Endothelial cell of umbilical vein (primary cell): ENCODE measurements at regions not wholly inside any gene's neighbourhood (a gene's known extent, or its start where the extent isn't known, plus 50 kb on each side); places are given as distances from the start of the nearest gene placed in this dataset.

ENCODE experiments used
- BruUV-seq: library from RNA; stranded (reverse); fragments of 400-500 nt; replicated peaks from 2 replicates; lab custom pipeline; 2021; lab: Mats Ljungman, UMichigan
- CTCF ChIA-PET: fragments of 300-600, 350-600 bp; sonication (Branson Sonifier 250); formaldehyde crosslinking; loops from one replicate; lab custom pipeline; 2021; ENCODE audit warnings: antibody characterized with exemption, inconsistent platforms; lab: Charles Lee
- POLR2A ChIA-PET: fragments of 300-600, 350-600 bp; sonication (Branson Sonifier 250); formaldehyde crosslinking; loops from one replicate; lab custom pipeline; 2021; ENCODE audit warnings: antibody characterized with exemption, inconsistent platforms; lab: Charles Lee
- DNase-seq: peaks from one replicate; pipeline ENCODE4 v3.0.0-alpha.2; 2011; ENCODE audit warnings: low read depth, low spot score
- FAIRE-seq: peaks from 2 replicates; lab custom pipeline; 2011; peaks lifted over from hg19 to GRCh38; lab: Jason Lieb, UNC
- H2AFZ ChIP-seq: 2 replicates; pipeline ENCODE4 v1.6.0; 2012; ENCODE audit warnings: low read depth, low read length, control low read depth, inconsistent platforms
- H3K27ac ChIP-seq: 2 replicates; pipeline ENCODE4 v1.5.1; 2011; ENCODE audit warnings: low read depth, mild to moderate bottlenecking, control low read depth, low read length, moderate library complexity; ENCODE audit not compliant: insufficient read depth
- H3K27me3 ChIP-seq, 2 experiments: 2 replicates each; pipeline versions ENCODE4 v1.6.0 to v1.6.1; 2011; ENCODE audit warnings: low read length in 2 of 2, mixed read lengths in 1 of 2; ENCODE audit not compliant: control insufficient read depth in 2 of 2, insufficient read depth in 2 of 2
- H3K36me3 ChIP-seq, 2 experiments: 2 replicates in 1 of 2; 3 replicates in 1 of 2; pipeline ENCODE4 v1.5.1; 2011; ENCODE audit warnings: low read length in 2 of 2, mild to moderate bottlenecking in 1 of 2, moderate library complexity in 1 of 2; ENCODE audit not compliant: control insufficient read depth in 2 of 2, insufficient read depth in 2 of 2; ENCODE audit errors: extremely low read depth in 1 of 2
- H3K4me1 ChIP-seq: 3 replicates; pipeline ENCODE4 v1.5.1; 2011; ENCODE audit warnings: mild to moderate bottlenecking, low read length; ENCODE audit not compliant: control insufficient read depth, insufficient read depth; ENCODE audit errors: extremely low read depth
- H3K4me2 ChIP-seq: 2 replicates; pipeline ENCODE4 v1.6.1; 2011; ENCODE audit warnings: low read length, control low read depth, mixed read lengths; ENCODE audit not compliant: insufficient read depth
- H3K4me3 ChIP-seq, 3 experiments: fragments of 200-600 bp in 1 of 3; sonication (generic), shearing (Covaris generic) in 1 of 3; replicated peaks in 1 of 3; 2 replicates each; pipeline ENCODE4 v1.5.1; 2011 to 2016; ENCODE audit warnings: control low read depth in 3 of 3, low read length in 3 of 3, mild to moderate bottlenecking in 2 of 3, inconsistent platforms in 1 of 3, low read depth in 1 of 3, moderate library complexity in 1 of 3; ENCODE audit not compliant: insufficient read depth in 1 of 3
- H3K79me2 ChIP-seq: 2 replicates; pipeline ENCODE4 v1.6.0; 2012; ENCODE audit warnings: low read length, inconsistent platforms; ENCODE audit not compliant: control insufficient read depth, insufficient read depth
- H3K9ac ChIP-seq: replicated peaks from 2 replicates; pipeline ENCODE3; 2011; ENCODE audit warnings: low read length, control low read depth; ENCODE audit not compliant: insufficient read depth; ENCODE audit errors: extremely low read depth
- H3K9me1 ChIP-seq: replicated peaks from 3 replicates; pipeline ENCODE4 v1.6.0; 2011; ENCODE audit warnings: mild to moderate bottlenecking, low read length; ENCODE audit not compliant: control insufficient read depth, insufficient read depth; ENCODE audit errors: extremely low read depth
- H3K9me3 ChIP-seq: replicated peaks from 2 replicates; pipeline ENCODE4 v1.5.1; 2012; ENCODE audit warnings: low read length, inconsistent platforms; ENCODE audit not compliant: control insufficient read depth, insufficient read depth
- H4K20me1 ChIP-seq: replicated peaks from 2 replicates; pipeline ENCODE3; 2011; ENCODE audit warnings: mild to moderate bottlenecking, low read length; ENCODE audit not compliant: control insufficient read depth, insufficient read depth; ENCODE audit errors: extremely low read depth
- CTCF ChIP-seq, 2 donors: IDR thresholded peaks; 1 replicate in 1 of 2; 2 replicates in 1 of 2; pipeline ENCODE4 v1.5.1; 2011; ENCODE audit warnings: low read length in 2 of 2, mild to moderate bottlenecking in 2 of 2, moderate library complexity in 2 of 2, control low read depth in 1 of 2, inconsistent platforms in 1 of 2, low read depth in 1 of 2; ENCODE audit not compliant: insufficient read depth in 1 of 2; ENCODE audit errors: extremely low read depth in 1 of 2
- EZH2 ChIP-seq: IDR thresholded peaks from 2 replicates; pipeline ENCODE4 v1.6.1; 2012; ENCODE audit warnings: borderline replicate concordance, low read depth, mild to moderate bottlenecking, moderate library complexity, low read length, inconsistent platforms; ENCODE audit not compliant: severe bottlenecking
- FOS ChIP-seq: IDR thresholded peaks from 2 replicates; pipeline ENCODE4 v1.6.1; 2011; ENCODE audit warnings: mild to moderate bottlenecking, low read length, moderate library complexity, borderline replicate concordance; ENCODE audit not compliant: insufficient read depth
- GATA2 ChIP-seq: IDR thresholded peaks from 2 replicates; pipeline ENCODE4 v1.7.0; 2011; ENCODE audit warnings: low read depth, mild to moderate bottlenecking, moderate library complexity, mixed read lengths, low read length; ENCODE audit not compliant: insufficient read length, insufficient read depth
- JUN ChIP-seq: IDR thresholded peaks from 2 replicates; pipeline ENCODE4 v1.6.1; 2011; ENCODE audit warnings: borderline replicate concordance, low read depth; ENCODE audit not compliant: insufficient read length, insufficient read depth
- MAX ChIP-seq: IDR thresholded peaks from 2 replicates; pipeline ENCODE4 v1.6.1; 2011; ENCODE audit not compliant: insufficient read depth, insufficient read length
- MYC ChIP-seq: IDR thresholded peaks from one replicate; pipeline ENCODE4 v1.6.1; 2011; ENCODE audit warnings: mild to moderate bottlenecking, low read depth, low read length
- POLR2A ChIP-seq: IDR thresholded peaks from 2 replicates; pipeline ENCODE4 v1.6.1; 2012; ENCODE audit warnings: low read depth, mild to moderate bottlenecking, control low read depth, low read length
- POLR2AphosphoS5 ChIP-seq: IDR thresholded peaks from 2 replicates; pipeline ENCODE4 v1.6.1; 2012; ENCODE audit warnings: low read depth, mild to moderate bottlenecking, control low read depth, low read length, moderate library complexity; ENCODE audit not compliant: insufficient read depth
- dilution Hi-C: fragments of 300-500 bp; cut with MboI; formaldehyde crosslinking; loops from one replicate; pipeline ENCODE4 v1.15.0; 2019; ENCODE audit warnings: low sequenced_read_pairs; ENCODE audit not compliant: extremely low pct_ligation_motif_present
- intact Hi-C: fragments of 100-400 bp; cut with micrococcal nuclease; formaldehyde crosslinking; loops from one replicate; pipeline ENCODE4 v1.10.0; 2022

- DNase-seq = no peak
- TF ChIP-seq JUN (no peak), POLR2AphosphoS5 (no peak), FOS (no peak), MYC (no peak), MAX (no peak), CTCF (IDR thresholded peaks at IDR 0.05; ENCODE audit: extremely low read depth in 1 of 2, insufficient read depth in 1 of 2, low read depth in 1 of 2, low read length in 2 of 2) (no peak), POLR2A (no peak)
- H2AFZ ChIP-seq = no peak overlapping the region
- no peak overlapping the region for H3K4me3 ChIP-seq
- H3K9ac ChIP-seq = no peak overlapping the region
- no peaks in the 10 kb centered on the region for H3K79me2 ChIP-seq
- no TSS peak for BruUV-seq
- H3K9me3 ChIP-seq = peaks cover 6% of the 10 kb centered on the region
- intact Hi-C loops (no loop called here), dilution Hi-C loops (no loop called here)
- no peaks in the 10 kb centered on the region for H3K27me3 ChIP-seq
- no peaks in the 10 kb centered on the region for H3K4me1 ChIP-seq
- H3K9me1 ChIP-seq = no peaks in the 10 kb centered on the region
- CTCF ChIA-PET = no interaction called here
- FAIRE-seq = no peak
- no peaks in the 10 kb centered on the region for H4K20me1 ChIP-seq
- H3K27ac ChIP-seq = no peak overlapping the region
- H3K36me3 ChIP-seq = no peaks in the 10 kb centered on the region
- POLR2A ChIA-PET = no interaction called here
- no peak overlapping the region for H3K4me2 ChIP-seq
These were observed 395.6 kb upstream of the ROBO2 start for GRCh38 chr3:76644305-76644675.

- Histone ChIP-seq H3K9ac (no peak overlapping the region), H3K79me2 (no peaks in the 10 kb centered on the region), H3K27ac (no peak overlapping the region), H3K4me3 (no peak overlapping the region), H3K27me3 (no peaks in the 10 kb centered on the region), H4K20me1 (no peaks in the 10 kb centered on the region), H3K4me1 (no peaks in the 10 kb centered on the region), H3K4me2 (no peak overlapping the region), H3K36me3 (no peaks in the 10 kb centered on the region), H3K9me1 (no peaks in the 10 kb centered on the region), H3K9me3 (peaks cover 6% of the 10 kb centered on the region), H2AFZ (no peak overlapping the region)
- ChIA-PET POLR2A (no interaction called here), CTCF (no interaction called here)
- no peak for DNase-seq
- no TSS peak for BruUV-seq
- intact Hi-C loops (no loop called here), dilution Hi-C loops (no loop called here)
- no peak for FAIRE-seq
- TF ChIP-seq GATA2 (no peak), EZH2 (no peak), POLR2A (no peak), POLR2AphosphoS5 (no peak), MYC (no peak), CTCF (IDR thresholded peaks at IDR 0.05; ENCODE audit: extremely low read depth in 1 of 2, insufficient read depth in 1 of 2, low read depth in 1 of 2, low read length in 2 of 2) (no peak)
These were observed 394.2 kb upstream of the ROBO2 start for GRCh38 chr3:76645724-76646123.
